Astrocyte of the cerebellum (primary cell): ENCODE measurements at regions not wholly inside any gene's neighbourhood (a gene's known extent, or its start where the extent isn't known, plus 50 kb on each side); places are given as distances from the start of the nearest gene placed in this dataset.

Experiments
- DNase-seq: peaks from one replicate; pipeline ENCODE4 v3.0.0-alpha.2; 2011; ENCODE audit warnings: low read depth
- H3K4me3 ChIP-seq: 2 replicates; pipeline ENCODE4 v1.5.1; 2011; ENCODE audit warnings: mild to moderate bottlenecking, low read depth, low read length, moderate library complexity
- in situ Hi-C: cut with HindIII; loops from 2 replicates; pipeline ENCODE4 v1.10.0; 2017; ENCODE audit warnings: low sequenced_read_pairs
- TF ChIP-seq, protein P1 (sequence below): IDR thresholded peaks from 2 replicates; pipeline ENCODE4 v1.5.1; 2012; ENCODE audit warnings: low read length, low read depth, moderate library complexity, mild to moderate bottlenecking; ENCODE audit errors: missing control alignments

DNA sequence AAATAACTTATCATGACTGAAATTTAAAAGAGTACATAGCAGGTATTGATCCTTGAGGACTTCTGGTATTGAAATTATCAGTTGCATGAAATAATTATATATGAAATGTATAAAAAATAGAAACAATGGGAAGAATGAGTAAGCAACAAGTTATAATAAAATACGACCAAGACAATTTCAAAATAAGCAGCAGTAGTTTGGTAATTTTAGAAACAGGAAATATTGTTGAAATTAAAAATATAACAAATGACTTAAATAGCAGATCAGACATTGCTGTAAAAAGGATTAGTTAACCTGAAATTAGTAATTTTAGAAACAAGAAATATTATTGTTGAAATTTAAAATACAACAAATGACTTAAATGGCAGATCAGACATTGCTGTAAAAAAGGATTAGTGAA lies 152.3 kb downstream of the BTC start:
- TF ChIP-seq, protein P1, sequence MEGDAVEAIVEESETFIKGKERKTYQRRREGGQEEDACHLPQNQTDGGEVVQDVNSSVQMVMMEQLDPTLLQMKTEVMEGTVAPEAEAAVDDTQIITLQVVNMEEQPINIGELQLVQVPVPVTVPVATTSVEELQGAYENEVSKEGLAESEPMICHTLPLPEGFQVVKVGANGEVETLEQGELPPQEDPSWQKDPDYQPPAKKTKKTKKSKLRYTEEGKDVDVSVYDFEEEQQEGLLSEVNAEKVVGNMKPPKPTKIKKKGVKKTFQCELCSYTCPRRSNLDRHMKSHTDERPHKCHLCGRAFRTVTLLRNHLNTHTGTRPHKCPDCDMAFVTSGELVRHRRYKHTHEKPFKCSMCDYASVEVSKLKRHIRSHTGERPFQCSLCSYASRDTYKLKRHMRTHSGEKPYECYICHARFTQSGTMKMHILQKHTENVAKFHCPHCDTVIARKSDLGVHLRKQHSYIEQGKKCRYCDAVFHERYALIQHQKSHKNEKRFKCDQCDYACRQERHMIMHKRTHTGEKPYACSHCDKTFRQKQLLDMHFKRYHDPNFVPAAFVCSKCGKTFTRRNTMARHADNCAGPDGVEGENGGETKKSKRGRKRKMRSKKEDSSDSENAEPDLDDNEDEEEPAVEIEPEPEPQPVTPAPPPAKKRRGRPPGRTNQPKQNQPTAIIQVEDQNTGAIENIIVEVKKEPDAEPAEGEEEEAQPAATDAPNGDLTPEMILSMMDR, result no peak
- in situ Hi-C loops, result loop anchor here (25.0 kb wide), 1 partner anchor 255 kb away; no protein-coding TSS in a partner anchor
- no peak for DNase-seq
- H3K4me3 ChIP-seq, result no peak overlapping the region

DNA sequence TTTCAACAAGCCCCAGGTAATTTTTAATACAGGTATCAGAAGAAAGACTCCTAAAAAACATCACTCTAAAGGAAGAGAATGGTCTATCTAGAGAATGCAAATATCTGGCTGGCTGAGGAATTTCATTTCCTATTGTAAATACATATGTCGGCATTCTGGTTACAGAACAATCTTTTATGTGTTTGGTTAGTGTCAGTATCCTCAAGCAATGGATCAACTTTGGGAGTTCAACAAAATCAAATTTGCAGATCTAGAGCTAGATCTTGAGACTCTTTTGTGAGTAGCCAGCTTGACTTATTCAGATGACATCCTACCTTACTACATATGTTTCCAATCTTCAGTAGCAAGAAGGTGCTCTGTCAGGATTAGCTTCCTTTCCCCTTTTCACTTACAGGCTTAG lies 145.1 kb downstream of the BTC start:
- H3K4me3 ChIP-seq, result no peak overlapping the region
- in situ Hi-C loops, result loop anchor here (25.0 kb wide), 1 partner anchor 262 kb away; no protein-coding TSS in a partner anchor
- no peak for DNase-seq
- TF ChIP-seq, protein P1, result no peak

DNA sequence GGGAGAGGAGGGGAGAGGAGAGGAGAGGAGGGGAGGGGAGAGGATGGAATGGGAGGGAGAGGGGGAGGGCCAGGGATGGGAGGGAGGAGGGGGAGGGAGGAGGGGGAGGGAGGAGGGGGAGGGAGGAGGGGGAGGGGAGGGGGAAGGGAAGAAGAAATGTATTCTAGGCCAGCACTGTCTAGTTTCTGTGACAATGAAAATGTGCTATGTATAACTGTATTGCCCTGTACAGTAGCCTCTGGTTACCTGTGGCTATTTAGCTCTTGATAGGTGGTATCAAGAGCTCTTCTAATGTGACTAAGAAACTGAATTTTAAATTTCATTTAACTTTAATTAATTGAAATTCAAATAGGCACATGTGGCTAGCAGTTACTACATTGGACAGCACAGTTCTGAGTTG lies 143.1 kb downstream of the BTC start:
- DNase-seq, result no peak
- in situ Hi-C loops, result no loop called here
- H3K4me3 ChIP-seq, result no peak overlapping the region
- TF ChIP-seq, protein P1, result no peak

DNA sequence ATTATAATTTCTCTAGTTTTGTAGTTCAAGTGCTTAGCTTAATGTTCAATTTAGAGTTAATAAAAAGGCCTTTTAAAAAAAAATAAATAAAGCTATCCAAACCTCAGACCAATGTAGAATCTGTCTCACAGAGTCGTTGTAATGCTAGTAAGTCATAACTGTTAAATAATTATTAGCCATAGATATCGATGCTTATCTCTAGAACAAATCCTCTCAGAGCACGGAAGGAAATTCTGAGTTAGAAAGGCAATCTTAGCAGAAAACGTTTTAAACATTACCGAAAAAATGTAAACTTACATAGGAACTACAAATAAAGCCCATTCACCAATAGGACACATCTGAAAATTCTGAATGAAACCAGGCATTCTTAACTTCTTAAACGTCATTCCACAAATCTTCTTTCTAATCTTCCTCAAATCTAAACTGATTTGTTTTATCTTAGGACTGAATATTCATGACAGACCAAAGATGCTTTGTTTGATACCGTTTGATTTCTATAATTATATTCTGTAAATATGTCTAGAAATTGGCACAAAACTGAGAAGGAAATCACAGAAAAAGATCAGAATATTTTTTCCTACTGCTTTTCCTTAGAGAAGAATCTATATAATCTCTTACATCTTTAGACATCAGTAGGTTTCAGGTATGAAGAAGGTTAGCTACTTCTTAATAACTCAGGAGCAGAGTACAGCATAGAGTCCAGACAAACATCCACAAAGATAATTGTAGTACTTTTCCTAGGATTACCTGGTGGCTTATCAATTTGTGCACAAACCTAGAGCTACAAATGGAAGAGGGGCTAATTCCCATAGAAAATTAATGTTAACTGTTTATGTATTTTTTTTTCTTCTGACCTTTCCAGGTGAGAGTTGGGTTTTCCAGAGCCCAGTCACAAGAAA lies 140.7 kb downstream of the BTC start:
- H3K4me3 ChIP-seq, result no peak overlapping the region
- in situ Hi-C loops, result no loop called here
- TF ChIP-seq, protein P1, result no peak
- DNase-seq, result no peak

DNA sequence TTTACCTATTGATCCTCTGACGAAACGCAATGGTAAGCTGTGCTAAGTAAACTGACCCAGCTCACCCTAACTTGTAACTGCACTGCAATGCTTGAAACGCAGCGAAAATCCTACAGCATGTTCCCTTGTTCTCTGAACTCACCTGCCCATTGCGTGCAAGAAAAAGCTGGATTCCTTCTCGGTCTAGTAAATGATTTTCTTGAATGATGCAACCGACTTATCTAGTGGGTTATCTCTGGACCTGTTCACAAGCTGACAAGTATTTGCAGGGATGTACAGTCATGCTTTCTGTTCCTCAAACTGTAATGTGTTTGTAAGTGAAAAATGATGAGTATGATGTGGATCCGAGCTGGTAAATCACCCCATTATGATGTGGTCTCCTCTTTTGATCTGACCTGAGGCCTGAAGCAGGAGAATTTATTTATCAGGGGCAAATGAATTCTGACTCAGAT lies 140.1 kb downstream of the BTC start:
- in situ Hi-C loops, result no loop called here
- H3K4me3 ChIP-seq, result no peak overlapping the region
- TF ChIP-seq, protein P1, result no peak
- DNase-seq, result no peak

DNA sequence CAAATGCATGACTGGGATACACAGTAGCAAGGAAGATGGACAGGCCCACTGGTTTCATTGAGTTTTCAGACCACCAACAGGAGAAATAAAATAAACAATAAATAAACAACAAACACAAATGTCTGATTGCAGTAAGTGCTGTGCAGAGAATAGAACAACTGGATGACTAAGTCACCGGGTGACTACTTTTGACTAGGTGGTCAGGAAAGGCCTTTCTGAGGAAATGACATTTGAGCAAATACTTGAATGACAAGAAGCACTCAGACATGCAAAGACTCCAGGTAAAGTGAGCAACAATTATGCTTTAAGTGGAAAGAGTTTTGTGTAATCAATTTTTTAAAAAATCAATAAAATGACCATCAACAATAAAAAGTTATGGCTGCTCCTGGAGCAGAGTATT lies 137.7 kb downstream of the BTC start:
- TF ChIP-seq, protein P1, result no peak
- no peak for DNase-seq
- no peak overlapping the region for H3K4me3 ChIP-seq
- in situ Hi-C loops, result no loop called here
